ENCODE measurements at regions not wholly inside any gene's neighbourhood (a gene's known extent, or its start where the extent isn't known, plus 50 kb on each side); places are given as distances from the start of the nearest gene placed in this dataset.

DNA sequence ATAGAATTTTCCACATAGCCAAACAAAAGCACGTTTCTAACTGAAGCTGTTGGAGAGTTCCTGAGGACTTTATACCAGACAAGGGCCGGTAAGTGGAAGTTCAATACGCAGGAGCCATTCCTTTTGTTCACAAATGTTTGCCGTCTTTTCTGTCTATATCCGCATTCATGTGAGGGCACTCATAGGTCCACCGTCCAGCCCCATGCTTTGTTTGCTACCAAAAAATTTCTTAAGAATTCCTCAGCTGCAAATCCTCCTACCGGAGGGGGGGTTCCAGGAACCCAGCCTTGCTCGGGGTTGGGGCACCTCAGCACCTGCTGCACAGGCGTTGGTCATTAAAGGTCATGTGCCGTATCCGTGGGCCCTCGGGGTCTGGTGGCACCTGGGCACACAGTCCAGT is 276.8 kb downstream of the SEC14L1 start:
- TF ChIP-seq, protein P1, sequence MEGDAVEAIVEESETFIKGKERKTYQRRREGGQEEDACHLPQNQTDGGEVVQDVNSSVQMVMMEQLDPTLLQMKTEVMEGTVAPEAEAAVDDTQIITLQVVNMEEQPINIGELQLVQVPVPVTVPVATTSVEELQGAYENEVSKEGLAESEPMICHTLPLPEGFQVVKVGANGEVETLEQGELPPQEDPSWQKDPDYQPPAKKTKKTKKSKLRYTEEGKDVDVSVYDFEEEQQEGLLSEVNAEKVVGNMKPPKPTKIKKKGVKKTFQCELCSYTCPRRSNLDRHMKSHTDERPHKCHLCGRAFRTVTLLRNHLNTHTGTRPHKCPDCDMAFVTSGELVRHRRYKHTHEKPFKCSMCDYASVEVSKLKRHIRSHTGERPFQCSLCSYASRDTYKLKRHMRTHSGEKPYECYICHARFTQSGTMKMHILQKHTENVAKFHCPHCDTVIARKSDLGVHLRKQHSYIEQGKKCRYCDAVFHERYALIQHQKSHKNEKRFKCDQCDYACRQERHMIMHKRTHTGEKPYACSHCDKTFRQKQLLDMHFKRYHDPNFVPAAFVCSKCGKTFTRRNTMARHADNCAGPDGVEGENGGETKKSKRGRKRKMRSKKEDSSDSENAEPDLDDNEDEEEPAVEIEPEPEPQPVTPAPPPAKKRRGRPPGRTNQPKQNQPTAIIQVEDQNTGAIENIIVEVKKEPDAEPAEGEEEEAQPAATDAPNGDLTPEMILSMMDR (conservative IDR thresholded peaks at IDR 0.05; ENCODE audit: low read depth, low read length) = no peak
- TF ChIP-seq EZH2 (IDR thresholded peaks at IDR 0.05; ENCODE audit: low read length, unreplicated experiment) (no peak), EZH2phosphoT487 (IDR thresholded peaks at IDR 0.05; ENCODE audit: borderline replicate concordance, low read length) (no peak)
- intact Hi-C loops (cut with micrococcal nuclease) = no loop called here
- Histone ChIP-seq H3K9me3 (ENCODE audit: low read length) (no peaks in the 10 kb centered on the region), H3F3A (ENCODE audit: low read length, unreplicated experiment) (no peaks in the 10 kb centered on the region), H4K20me1 (ENCODE audit: low read length) (no peaks in the 10 kb centered on the region), H3K4me1 (ENCODE audit: insufficient read depth, low read length) (peaks cover 26% of the 10 kb centered on the region), H3K27ac (ENCODE audit: low read length) (no peak overlapping the region), H3K27me3 (ENCODE audit: low read length) (no peaks in the 10 kb centered on the region), H3K4me2 (ENCODE audit: low read length) (no peak overlapping the region), H3K4me3 (ENCODE audit: low read length) (no peak overlapping the region), H3K36me3 (ENCODE audit: low read depth, low read length) (peaks cover 13% of the 10 kb centered on the region; the same call in 1 of the 2 replicates), H3K9ac (ENCODE audit: low read length) (no peak overlapping the region), H3K9me2 (replicated peaks; ENCODE audit: low read length) (no peaks in the 10 kb centered on the region), H3K79me2 (ENCODE audit: low read length) (peaks cover 87% of the 10 kb centered on the region), H2AFZ (ENCODE audit: low read length) (no peak overlapping the region)
- no TSS peak for BruUV-seq (replicated peaks)
- ATAC-seq = no peak
- POLR2A ChIA-PET (ENCODE audit: unreplicated experiment) = no interaction called here
- CTCF ChIA-PET = no interaction called here
- DNase-seq = no peak

DNA sequence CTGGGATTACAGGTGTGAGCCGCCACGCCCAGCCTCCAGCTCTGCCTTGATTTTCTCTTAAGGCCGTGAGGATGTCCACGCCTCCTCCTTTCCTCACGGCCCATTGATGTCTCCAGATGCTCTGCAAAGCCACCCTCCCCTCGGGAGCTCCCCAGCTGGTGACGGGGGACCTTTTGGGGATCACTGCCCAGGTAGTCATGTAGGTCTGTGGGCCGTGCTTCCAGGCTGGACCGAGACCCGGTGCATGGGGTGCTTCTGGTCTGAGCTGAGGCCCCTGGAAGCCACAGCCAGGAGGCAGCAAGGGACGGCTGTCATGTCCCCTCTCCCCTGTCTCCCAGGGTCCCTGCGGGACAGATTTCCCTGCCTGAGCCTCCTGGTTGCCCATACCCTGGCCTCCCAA is 277.8 kb downstream of the SEC14L1 start:
- DNase-seq = no peak
- Histone ChIP-seq H3K4me1 (ENCODE audit: insufficient read depth, low read length) (peaks cover 37% of the 10 kb centered on the region), H3K9ac (ENCODE audit: low read length) (no peak overlapping the region), H3K27ac (ENCODE audit: low read length) (no peak overlapping the region), H3K36me3 (ENCODE audit: low read depth, low read length) (peaks cover 13% of the 10 kb centered on the region; the same call in 1 of the 2 replicates), H3K27me3 (ENCODE audit: low read length) (no peaks in the 10 kb centered on the region), H3K4me2 (ENCODE audit: low read length) (no peak overlapping the region), H3F3A (ENCODE audit: low read length, unreplicated experiment) (no peaks in the 10 kb centered on the region), H2AFZ (ENCODE audit: low read length) (no peak overlapping the region), H3K9me3 (ENCODE audit: low read length) (no peaks in the 10 kb centered on the region), H4K20me1 (ENCODE audit: low read length) (no peaks in the 10 kb centered on the region), H3K4me3 (ENCODE audit: low read length) (no peak overlapping the region), H3K9me2 (replicated peaks; ENCODE audit: low read length) (no peaks in the 10 kb centered on the region), H3K79me2 (ENCODE audit: low read length) (peaks cover 87% of the 10 kb centered on the region)
- TF ChIP-seq EZH2 (IDR thresholded peaks at IDR 0.05; ENCODE audit: low read length, unreplicated experiment) = no peak
- no peak for TF ChIP-seq EZH2phosphoT487 (IDR thresholded peaks at IDR 0.05; ENCODE audit: borderline replicate concordance, low read length)
- TF ChIP-seq, protein P1 (conservative IDR thresholded peaks at IDR 0.05; ENCODE audit: low read depth, low read length) = no peak
- no peak for ATAC-seq
- ChIA-PET POLR2A (ENCODE audit: unreplicated experiment) (no interaction called here), CTCF (no interaction called here)
- BruUV-seq (replicated peaks) = no TSS peak
- intact Hi-C loops (cut with micrococcal nuclease) = no loop called here

DNA sequence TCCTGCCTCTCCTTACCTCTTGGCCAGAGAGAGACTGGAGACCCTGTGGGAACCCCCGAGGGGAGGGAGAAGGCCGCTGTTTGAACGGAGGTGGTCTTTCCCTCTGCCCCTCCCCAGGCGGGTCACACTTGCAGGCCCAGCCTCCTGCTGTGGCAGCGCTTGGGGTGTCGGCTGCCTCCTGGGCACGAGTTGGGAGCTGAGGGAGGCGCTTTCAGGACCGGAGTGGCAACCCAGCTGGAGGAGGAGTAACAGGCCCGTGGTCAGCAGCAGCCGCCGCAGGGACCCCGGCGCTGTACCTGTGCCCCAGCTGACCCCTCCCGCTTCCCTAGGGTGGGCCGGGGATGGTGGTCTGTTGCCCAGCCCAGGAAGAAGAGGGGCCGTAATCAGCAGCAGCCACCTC is 278.3 kb downstream of the SEC14L1 start:
- intact Hi-C loops (cut with micrococcal nuclease) = no loop called here
- Histone ChIP-seq H3F3A (ENCODE audit: low read length, unreplicated experiment) (no peaks in the 10 kb centered on the region), H3K27me3 (ENCODE audit: low read length) (no peaks in the 10 kb centered on the region), H3K79me2 (ENCODE audit: low read length) (peaks cover 85% of the 10 kb centered on the region), H3K4me2 (ENCODE audit: low read length) (no peak overlapping the region), H3K36me3 (ENCODE audit: low read depth, low read length) (peaks cover 13% of the 10 kb centered on the region; the same call in 1 of the 2 replicates), H3K9me2 (replicated peaks; ENCODE audit: low read length) (no peaks in the 10 kb centered on the region), H3K9me3 (ENCODE audit: low read length) (no peaks in the 10 kb centered on the region), H3K4me3 (ENCODE audit: low read length) (no peak overlapping the region), H2AFZ (ENCODE audit: low read length) (no peak overlapping the region), H4K20me1 (ENCODE audit: low read length) (no peaks in the 10 kb centered on the region), H3K4me1 (ENCODE audit: insufficient read depth, low read length) (peaks cover 42% of the 10 kb centered on the region), H3K27ac (ENCODE audit: low read length) (no peak overlapping the region), H3K9ac (ENCODE audit: low read length) (no peak overlapping the region)
- no TSS peak for BruUV-seq (replicated peaks)
- no peak for ATAC-seq
- ChIA-PET POLR2A (ENCODE audit: unreplicated experiment) (no interaction called here), CTCF (no interaction called here)
- TF ChIP-seq EZH2phosphoT487 (IDR thresholded peaks at IDR 0.05; ENCODE audit: borderline replicate concordance, low read length) = no peak
- TF ChIP-seq, protein P1 (conservative IDR thresholded peaks at IDR 0.05; ENCODE audit: low read depth, low read length) = no peak
- TF ChIP-seq EZH2 (IDR thresholded peaks at IDR 0.05; ENCODE audit: low read length, unreplicated experiment) = no peak
- DNase-seq = no peak

Data from PC-3 (cell line).